ENCODE measurements at regions not wholly inside any gene's neighbourhood (a gene's known extent, or its start where the extent isn't known, plus 50 kb on each side); places are given as distances from the start of the nearest gene placed in this dataset.

GRCh38 chr10:28365840-28366239 lies 63.0 kb upstream of the MPP7 start:
- Histone ChIP-seq H3K4me1 (ENCODE audit: control insufficient read depth, extremely low read depth, insufficient read depth, low read length) (no peaks in the 10 kb centered on the region), H3K27ac (ENCODE audit: insufficient read depth, low read depth, low read length) (no peak overlapping the region), H3K9ac (replicated peaks; ENCODE audit: extremely low read depth, insufficient read depth, low read length) (no peak overlapping the region), H3K4me2 (ENCODE audit: insufficient read depth, low read length) (no peak overlapping the region), H3K4me3 (replicated peaks in 1 of 3; ENCODE audit: insufficient read depth in 1 of 3, low read depth in 1 of 3, low read length in 3 of 3) (no peak overlapping the region), H3K9me3 (replicated peaks; ENCODE audit: control insufficient read depth, insufficient read depth, low read length) (no peaks in the 10 kb centered on the region), H3K79me2 (ENCODE audit: control insufficient read depth, insufficient read depth, low read length) (no peaks in the 10 kb centered on the region), H2AFZ (ENCODE audit: low read depth, low read length) (no peak overlapping the region), H3K36me3 (ENCODE audit: control insufficient read depth in 2 of 2, extremely low read depth in 1 of 2, insufficient read depth in 2 of 2, low read length in 2 of 2) (no peaks in the 10 kb centered on the region), H4K20me1 (replicated peaks; ENCODE audit: control insufficient read depth, extremely low read depth, insufficient read depth, low read length) (no peaks in the 10 kb centered on the region), H3K9me1 (replicated peaks; ENCODE audit: control insufficient read depth, extremely low read depth, insufficient read depth, low read length) (no peaks in the 10 kb centered on the region), H3K27me3 (ENCODE audit: control insufficient read depth in 2 of 2, insufficient read depth in 2 of 2, low read length in 2 of 2) (peaks cover 0 to 2% of the 10 kb centered on the region in 2 experiments)
- dilution Hi-C loops (cut with MboI; ENCODE audit: extremely low pct_ligation_motif_present, low sequenced_read_pairs), result no loop called here
- no TSS peak for BruUV-seq (replicated peaks)
- ChIA-PET CTCF (interaction anchor here (1.2 kb wide), 2 partner anchors 17 to 115 kb away, joined by 3 read pairs; no protein-coding TSS in a partner anchor), POLR2A (no interaction called here)
- intact Hi-C loops (cut with micrococcal nuclease), result no loop called here
- FAIRE-seq, result no peak
- TF ChIP-seq EZH2 (IDR thresholded peaks at IDR 0.05; ENCODE audit: borderline replicate concordance, low read depth, low read length, severe bottlenecking) (no peak), GATA2 (IDR thresholded peaks at IDR 0.05; ENCODE audit: insufficient read depth, insufficient read length, low read depth, low read length) (no peak), POLR2A (IDR thresholded peaks at IDR 0.05; ENCODE audit: low read depth, low read length) (no peak), POLR2AphosphoS5 (IDR thresholded peaks at IDR 0.05; ENCODE audit: insufficient read depth, low read depth, low read length) (no peak), MAX (IDR thresholded peaks at IDR 0.05; ENCODE audit: insufficient read depth, insufficient read length) (no peak), FOS (IDR thresholded peaks at IDR 0.05; ENCODE audit: borderline replicate concordance, insufficient read depth, low read length) (no peak), MYC (IDR thresholded peaks at IDR 0.05; ENCODE audit: low read depth, low read length) (no peak), JUN (IDR thresholded peaks at IDR 0.05; ENCODE audit: borderline replicate concordance, insufficient read depth, insufficient read length, low read depth) (no peak)
- TF ChIP-seq, protein P1, sequence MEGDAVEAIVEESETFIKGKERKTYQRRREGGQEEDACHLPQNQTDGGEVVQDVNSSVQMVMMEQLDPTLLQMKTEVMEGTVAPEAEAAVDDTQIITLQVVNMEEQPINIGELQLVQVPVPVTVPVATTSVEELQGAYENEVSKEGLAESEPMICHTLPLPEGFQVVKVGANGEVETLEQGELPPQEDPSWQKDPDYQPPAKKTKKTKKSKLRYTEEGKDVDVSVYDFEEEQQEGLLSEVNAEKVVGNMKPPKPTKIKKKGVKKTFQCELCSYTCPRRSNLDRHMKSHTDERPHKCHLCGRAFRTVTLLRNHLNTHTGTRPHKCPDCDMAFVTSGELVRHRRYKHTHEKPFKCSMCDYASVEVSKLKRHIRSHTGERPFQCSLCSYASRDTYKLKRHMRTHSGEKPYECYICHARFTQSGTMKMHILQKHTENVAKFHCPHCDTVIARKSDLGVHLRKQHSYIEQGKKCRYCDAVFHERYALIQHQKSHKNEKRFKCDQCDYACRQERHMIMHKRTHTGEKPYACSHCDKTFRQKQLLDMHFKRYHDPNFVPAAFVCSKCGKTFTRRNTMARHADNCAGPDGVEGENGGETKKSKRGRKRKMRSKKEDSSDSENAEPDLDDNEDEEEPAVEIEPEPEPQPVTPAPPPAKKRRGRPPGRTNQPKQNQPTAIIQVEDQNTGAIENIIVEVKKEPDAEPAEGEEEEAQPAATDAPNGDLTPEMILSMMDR (IDR thresholded peaks at IDR 0.05; ENCODE audit: extremely low read depth in 1 of 2, insufficient read depth in 1 of 2, low read depth in 1 of 2, low read length in 2 of 2), result no peak
- DNase-seq (ENCODE audit: low read depth, low spot score), result no peak
